RWPE2 (cell line): ENCODE measurements at regions not wholly inside any gene's neighbourhood (a gene's known extent, or its start where the extent isn't known, plus 50 kb on each side); places are given as distances from the start of the nearest gene placed in this dataset.

Experiments
- ATAC-seq: fragments of 200-7000 bp; cut with Tn5 transposase; 3 replicates; pipeline ENCODE4 v1.9.1; 2021; ENCODE audit warnings: low read depth
- DNase-seq: peaks from one replicate; pipeline ENCODE4 v3.0.0-alpha.2; 2020; ENCODE audit warnings: low spot score
- H3K27ac ChIP-seq: fragments of 450-650 bp; 2 replicates; pipeline ENCODE4 v1.5.1; 2017; ENCODE audit warnings: mild to moderate bottlenecking; ENCODE audit not compliant: poor library complexity, severe bottlenecking
- H3K27me3 ChIP-seq: fragments of 250-450 bp; sonication (Bioruptor Pico); 2 replicates; pipeline ENCODE4 v1.5.1; 2021; ENCODE audit warnings: mild to moderate bottlenecking, moderate library complexity; ENCODE audit not compliant: insufficient read depth, poor library complexity, severe bottlenecking
- H3K36me3 ChIP-seq: fragments of 250-450 bp; sonication (Bioruptor Pico); 2 replicates; pipeline ENCODE4 v1.5.1; 2020; ENCODE audit warnings: low read depth, mild to moderate bottlenecking, moderate library complexity
- H3K4me1 ChIP-seq: fragments of 250-450 bp; sonication (Bioruptor Pico); 2 replicates; pipeline ENCODE4 v1.5.1; 2021; ENCODE audit warnings: mild to moderate bottlenecking, moderate library complexity; ENCODE audit not compliant: insufficient read depth, poor library complexity, severe bottlenecking
- H3K4me3 ChIP-seq: fragments of 250-450 bp; sonication (Bioruptor Pico); 2 replicates; pipeline ENCODE4 v1.5.1; 2021; ENCODE audit warnings: mild to moderate bottlenecking, moderate library complexity; ENCODE audit not compliant: severe bottlenecking
- H3K9me3 ChIP-seq: fragments of 250-450 bp; sonication (Bioruptor Pico); 2 replicates; pipeline ENCODE4 v1.5.1; 2021; ENCODE audit warnings: mild to moderate bottlenecking, moderate library complexity; ENCODE audit not compliant: severe bottlenecking
- TF ChIP-seq, protein P1 (sequence below): fragments of 450-650 bp; IDR thresholded peaks from one replicate; pipeline ENCODE4 v1.5.1; 2017; ENCODE audit warnings: mild to moderate bottlenecking, moderate library complexity; ENCODE audit not compliant: poor library complexity, severe bottlenecking

DNA sequence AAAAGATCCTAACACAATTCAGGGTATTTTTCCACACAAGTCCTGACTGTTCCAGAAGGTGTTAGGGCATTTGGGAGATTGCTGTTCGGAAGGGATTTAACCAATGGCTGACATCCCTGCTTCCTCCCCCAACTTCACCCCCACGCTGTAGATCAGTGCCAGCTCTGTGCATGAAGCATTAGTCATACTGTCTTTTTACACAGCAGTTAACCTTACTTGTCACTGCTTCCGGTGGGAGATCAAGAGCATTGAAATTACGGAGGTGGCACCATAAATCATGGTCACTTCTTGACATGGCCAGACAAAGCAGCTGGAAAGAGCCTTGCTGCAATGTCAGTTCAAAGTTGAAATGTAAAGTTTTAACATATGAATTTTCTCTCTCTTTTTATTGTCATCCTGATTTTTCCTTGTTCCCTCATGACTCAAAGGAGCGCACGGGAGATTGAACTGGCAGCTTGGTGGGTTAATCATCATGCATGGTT, 70.2 kb downstream of the HRH4 start:
- H3K9me3 ChIP-seq, result no peaks in the 10 kb centered on the region
- DNase-seq (no peak), ATAC-seq (peak; percentile 62)
- H3K27ac ChIP-seq, result no peak overlapping the region
- H3K27me3 ChIP-seq, result no peaks in the 10 kb centered on the region
- H3K4me3 ChIP-seq, result no peak overlapping the region
- H3K36me3 ChIP-seq, result no peaks in the 10 kb centered on the region
- TF ChIP-seq, protein P1, sequence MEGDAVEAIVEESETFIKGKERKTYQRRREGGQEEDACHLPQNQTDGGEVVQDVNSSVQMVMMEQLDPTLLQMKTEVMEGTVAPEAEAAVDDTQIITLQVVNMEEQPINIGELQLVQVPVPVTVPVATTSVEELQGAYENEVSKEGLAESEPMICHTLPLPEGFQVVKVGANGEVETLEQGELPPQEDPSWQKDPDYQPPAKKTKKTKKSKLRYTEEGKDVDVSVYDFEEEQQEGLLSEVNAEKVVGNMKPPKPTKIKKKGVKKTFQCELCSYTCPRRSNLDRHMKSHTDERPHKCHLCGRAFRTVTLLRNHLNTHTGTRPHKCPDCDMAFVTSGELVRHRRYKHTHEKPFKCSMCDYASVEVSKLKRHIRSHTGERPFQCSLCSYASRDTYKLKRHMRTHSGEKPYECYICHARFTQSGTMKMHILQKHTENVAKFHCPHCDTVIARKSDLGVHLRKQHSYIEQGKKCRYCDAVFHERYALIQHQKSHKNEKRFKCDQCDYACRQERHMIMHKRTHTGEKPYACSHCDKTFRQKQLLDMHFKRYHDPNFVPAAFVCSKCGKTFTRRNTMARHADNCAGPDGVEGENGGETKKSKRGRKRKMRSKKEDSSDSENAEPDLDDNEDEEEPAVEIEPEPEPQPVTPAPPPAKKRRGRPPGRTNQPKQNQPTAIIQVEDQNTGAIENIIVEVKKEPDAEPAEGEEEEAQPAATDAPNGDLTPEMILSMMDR, result no peak
- H3K4me1 ChIP-seq, result peaks cover 2% of the 10 kb centered on the region

DNA sequence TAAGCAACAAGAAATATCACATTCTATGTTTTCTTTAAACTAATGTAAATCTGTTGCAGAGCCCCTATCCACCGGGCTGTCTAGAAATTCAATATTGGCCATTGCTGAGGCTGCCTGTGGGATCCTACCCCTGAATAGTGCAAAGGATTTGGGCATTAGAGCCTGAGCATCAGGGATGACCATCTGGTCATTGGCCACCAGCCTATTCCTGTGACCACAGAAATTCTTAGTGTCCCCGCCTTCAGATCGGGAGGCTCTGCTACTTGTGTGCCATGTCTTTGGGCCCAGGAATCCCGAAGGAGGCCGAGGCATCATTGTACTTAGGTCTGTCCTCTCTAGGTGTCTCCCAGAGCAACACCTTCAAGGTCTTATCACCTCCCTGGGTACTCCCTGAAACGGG, 73.8 kb downstream of the HRH4 start:
- H3K27me3 ChIP-seq, result peaks cover 9% of the 10 kb centered on the region
- no peak for DNase-seq
- ATAC-seq, result no peak
- no peak overlapping the region for H3K27ac ChIP-seq
- no peaks in the 10 kb centered on the region for H3K36me3 ChIP-seq
- no peak overlapping the region for H3K4me3 ChIP-seq
- H3K4me1 ChIP-seq, result peaks cover 2% of the 10 kb centered on the region
- no peaks in the 10 kb centered on the region for H3K9me3 ChIP-seq
- TF ChIP-seq, protein P1, result no peak

DNA sequence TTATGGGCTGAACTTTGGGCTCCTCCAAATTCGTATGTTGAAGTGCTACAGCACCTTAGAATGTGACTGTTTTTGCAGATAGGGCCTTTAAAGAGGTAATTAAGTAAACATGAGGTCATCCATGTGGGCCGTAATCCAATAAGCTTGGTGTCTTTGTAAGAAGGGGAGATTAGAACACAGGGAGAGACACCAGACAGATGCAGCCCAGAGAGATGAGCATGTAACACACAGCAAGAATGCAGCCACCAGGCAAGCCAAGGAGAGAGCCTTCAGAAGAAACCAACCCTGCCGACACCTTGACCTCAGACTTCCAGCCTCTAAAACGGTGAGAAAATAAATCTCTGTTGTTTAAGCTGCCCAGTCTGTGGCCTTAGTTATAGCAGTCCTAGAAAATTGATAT, 74.3 kb downstream of the HRH4 start:
- DNase-seq (no peak), ATAC-seq (no peak)
- Histone ChIP-seq H3K27ac (no peak overlapping the region), H3K27me3 (peaks cover 10% of the 10 kb centered on the region), H3K4me3 (no peak overlapping the region), H3K4me1 (peaks cover 2% of the 10 kb centered on the region), H3K36me3 (no peaks in the 10 kb centered on the region), H3K9me3 (no peaks in the 10 kb centered on the region)
- TF ChIP-seq, protein P1, result no peak

DNA sequence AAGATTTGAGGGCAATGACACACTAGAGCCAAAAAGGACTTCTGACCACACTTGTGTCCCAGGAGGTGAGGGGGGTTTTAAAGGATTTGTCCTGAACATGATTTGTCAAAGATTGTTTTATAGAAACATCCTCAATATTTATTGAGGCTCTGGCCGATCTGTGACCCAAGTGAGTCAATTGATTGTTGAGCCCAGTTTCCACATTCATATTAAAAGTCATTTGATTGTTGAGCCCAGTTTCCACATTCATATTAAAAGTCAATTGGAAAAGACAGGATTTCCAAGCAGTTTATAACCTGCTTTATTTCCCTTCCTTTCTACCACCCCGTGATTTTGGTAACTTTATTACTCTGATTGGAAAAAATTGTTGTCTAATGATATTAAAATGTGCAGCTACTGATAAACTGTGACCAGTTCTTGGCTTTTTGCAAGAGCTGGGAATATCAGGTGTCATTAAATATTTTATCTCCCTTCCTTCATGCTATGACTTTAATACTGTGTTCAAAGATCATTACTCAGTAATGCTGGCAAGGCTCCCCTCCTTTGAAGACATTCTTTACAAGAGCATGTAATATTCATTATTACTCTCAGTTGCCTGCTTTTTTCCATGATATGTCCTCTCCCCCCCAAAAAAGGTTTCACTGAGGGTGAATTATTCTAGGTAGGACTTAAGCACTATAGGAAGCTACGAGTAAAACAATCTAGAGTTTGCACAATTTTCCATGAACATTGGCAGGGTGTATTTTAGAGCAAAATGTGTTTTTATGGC, 75.3 kb downstream of the HRH4 start:
- peaks cover 2% of the 10 kb centered on the region for H3K4me1 ChIP-seq
- DNase-seq (no peak), ATAC-seq (no peak)
- no peaks in the 10 kb centered on the region for H3K36me3 ChIP-seq
- H3K27ac ChIP-seq, result no peak overlapping the region
- TF ChIP-seq, protein P1, result no peak
- H3K9me3 ChIP-seq, result no peaks in the 10 kb centered on the region
- no peak overlapping the region for H3K4me3 ChIP-seq
- peaks cover 16% of the 10 kb centered on the region for H3K27me3 ChIP-seq

DNA sequence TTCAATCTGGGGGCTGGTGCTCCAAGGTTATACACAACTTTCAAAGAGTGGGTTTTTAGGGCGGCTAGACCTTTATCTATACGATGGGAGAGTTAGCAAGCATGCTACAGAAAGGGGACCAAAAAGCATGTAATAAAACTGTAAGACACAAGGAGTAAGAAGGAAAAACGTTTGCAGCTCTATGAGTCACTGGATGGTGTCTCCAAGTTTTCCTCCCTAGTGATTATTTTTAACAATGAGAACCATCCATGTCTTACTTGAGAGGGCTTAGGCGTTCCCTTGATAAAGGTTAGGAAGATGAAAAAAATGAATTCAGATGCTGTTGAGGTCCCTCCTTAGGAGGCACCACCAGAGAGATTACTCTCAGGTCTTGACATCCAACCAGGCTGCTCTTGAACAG, 75.9 kb downstream of the HRH4 start:
- no peak for DNase-seq
- no peak for ATAC-seq
- no peak overlapping the region for H3K27ac ChIP-seq
- H3K9me3 ChIP-seq, result no peaks in the 10 kb centered on the region
- H3K27me3 ChIP-seq, result peaks cover 16% of the 10 kb centered on the region
- no peak overlapping the region for H3K4me3 ChIP-seq
- no peaks in the 10 kb centered on the region for H3K4me1 ChIP-seq
- no peaks in the 10 kb centered on the region for H3K36me3 ChIP-seq
- TF ChIP-seq, protein P1, result no peak
